ENCODE measurements at regions not wholly inside any gene's neighbourhood (a gene's known extent, or its start where the extent isn't known, plus 50 kb on each side); places are given as distances from the start of the nearest gene placed in this dataset.

GRCh38 chr6:147676495-147677199 lies 168.2 kb downstream of the SAMD5 start:
- TF ChIP-seq SP1 (CRISPR knock-in tag; conservative IDR thresholded peaks at IDR 0.05) (no peak), ATF3 (CRISPR knock-in tag; conservative IDR thresholded peaks at IDR 0.05) (no peak), GABPB1 (CRISPR knock-in tag; IDR thresholded peaks at IDR 0.05) (no peak), CTCF (IDR thresholded peaks at IDR 0.05) (no peak), JUN (CRISPR knock-in tag; IDR thresholded peaks at IDR 0.05) (no peak), ATF2 (CRISPR knock-in tag; IDR thresholded peaks at IDR 0.05; ENCODE audit: borderline replicate concordance, low read depth) (no peak), USF2 (CRISPR knock-in tag; IDR thresholded peaks at IDR 0.05) (no peak), NR2C2 (CRISPR knock-in tag; IDR thresholded peaks at IDR 0.05) (no peak), HMGXB4 (CRISPR knock-in tag; IDR thresholded peaks at IDR 0.05) (no peak), TEAD4 (CRISPR knock-in tag; IDR thresholded peaks at IDR 0.05) (no peak)
